ENCODE measurements at regions not wholly inside any gene's neighbourhood (a gene's known extent, or its start where the extent isn't known, plus 50 kb on each side); places are given as distances from the start of the nearest gene placed in this dataset.

DNA sequence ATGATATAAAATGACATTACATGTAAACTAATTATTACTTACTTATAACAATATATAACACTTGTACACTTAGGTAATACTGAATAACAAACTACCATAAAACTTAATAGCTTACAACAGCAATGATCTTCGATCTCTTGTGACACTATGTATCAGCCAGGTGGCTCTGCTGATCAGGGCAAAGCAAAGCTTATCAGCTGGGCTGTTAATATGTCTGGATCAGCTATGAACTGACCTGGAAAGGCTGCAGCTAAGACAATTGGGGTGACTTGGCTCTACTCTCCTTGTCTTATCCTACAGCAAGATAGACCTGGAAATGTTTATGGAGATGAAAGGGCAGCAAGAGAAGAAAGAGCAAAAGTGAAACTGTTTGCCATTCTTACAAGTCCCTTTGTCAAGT, 511.3 kb downstream of the TLR4 start:
- DNase-seq: no peak

DNA sequence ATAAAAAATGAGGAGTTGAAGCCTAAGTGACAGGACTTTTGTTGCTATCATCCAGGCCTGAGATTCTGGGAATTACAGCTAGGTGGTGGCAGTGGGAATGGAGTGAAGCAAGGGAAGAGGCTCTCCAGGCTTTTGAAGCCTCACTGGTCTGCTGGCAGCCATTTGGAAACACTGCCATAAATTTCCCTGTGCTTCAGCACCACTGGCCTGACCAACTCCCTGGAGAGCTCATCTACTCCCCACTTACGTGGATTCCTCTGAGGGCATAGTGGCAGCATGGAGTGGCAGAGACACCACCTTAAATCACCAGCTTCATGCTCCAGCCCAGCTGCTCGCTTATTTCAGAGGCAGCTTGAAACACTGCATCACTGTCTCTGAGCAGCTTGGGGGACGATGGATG, 518.2 kb downstream of the TLR4 start:
- no peak for DNase-seq

DNA sequence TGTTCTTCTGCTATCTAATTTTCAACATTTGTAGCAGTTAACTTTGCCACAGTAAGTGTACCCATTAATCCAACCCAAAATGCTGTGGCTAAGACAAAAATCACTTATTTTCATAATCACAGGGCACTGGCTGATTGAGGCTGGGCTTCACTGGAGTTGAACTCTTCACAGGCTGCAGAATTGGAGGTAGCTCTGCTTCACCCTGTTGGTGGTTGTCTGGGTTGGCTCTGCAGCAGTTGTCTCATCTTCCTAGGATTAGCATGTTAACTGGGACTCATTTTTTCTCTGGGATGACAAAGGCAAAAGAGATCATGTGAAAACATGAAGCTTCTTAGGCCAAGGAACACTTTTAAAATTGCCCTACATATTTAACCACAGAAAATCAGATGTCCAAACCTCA, 518.9 kb downstream of the TLR4 start:
- no peak for DNase-seq

DNA sequence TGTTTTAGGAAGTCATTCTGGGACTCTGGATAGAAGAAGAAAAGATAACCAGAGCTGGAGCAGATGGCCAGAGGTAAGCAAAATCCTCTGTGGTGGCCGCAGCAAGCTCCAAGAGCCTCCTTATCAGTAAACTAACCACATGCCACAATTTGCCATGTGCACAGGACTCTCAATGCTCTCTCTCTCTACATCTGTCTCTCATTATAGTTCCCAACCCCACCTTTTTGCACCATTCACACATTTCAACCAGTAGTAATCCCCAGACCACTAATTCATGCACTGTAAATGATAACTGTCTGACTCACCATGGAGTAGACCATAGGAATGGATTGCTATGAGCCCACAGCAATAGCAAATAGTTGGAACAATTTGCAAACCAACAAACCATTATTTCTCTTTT, 526.1 kb downstream of the TLR4 start:
- DNase-seq: no peak

DNA sequence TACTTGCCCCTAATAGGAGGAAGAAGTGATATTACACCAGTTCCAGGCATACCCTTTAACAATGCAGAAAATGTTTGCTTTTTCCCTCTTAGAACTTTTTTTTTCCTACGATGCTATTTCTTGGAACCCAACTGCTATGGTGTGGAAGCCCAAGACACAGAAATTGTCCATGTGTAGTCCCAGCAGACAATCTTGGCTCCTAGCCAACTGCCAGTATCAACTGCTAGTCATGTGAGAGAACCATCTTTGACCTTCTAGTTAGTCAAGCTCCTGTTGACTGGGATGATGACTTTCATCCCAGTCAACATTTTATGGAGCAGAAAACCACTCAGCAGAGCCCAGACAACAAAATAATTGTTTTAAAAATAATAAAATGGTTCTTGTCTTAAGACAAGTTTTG, 532.4 kb downstream of the TLR4 start:
- no peak for DNase-seq

DNA sequence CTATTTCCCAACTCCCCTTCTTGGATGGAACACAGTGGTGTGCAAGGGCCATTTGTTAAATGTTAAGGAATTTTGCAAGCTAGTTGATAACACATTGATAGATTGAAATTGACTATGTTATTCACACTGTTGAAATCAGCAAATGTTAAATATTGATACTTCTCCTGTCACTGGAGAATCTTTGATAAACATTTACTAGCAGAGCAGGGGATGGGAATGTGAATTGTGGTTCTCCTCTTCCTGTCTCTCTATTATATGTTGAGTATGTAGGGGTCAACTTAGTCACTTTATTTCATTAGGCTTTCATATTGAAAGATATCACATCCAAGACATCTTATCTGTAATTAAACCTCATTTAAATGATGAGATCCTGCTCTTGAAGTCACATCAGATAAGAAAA, 533.9 kb downstream of the TLR4 start:
- DNase-seq: no peak

DNA sequence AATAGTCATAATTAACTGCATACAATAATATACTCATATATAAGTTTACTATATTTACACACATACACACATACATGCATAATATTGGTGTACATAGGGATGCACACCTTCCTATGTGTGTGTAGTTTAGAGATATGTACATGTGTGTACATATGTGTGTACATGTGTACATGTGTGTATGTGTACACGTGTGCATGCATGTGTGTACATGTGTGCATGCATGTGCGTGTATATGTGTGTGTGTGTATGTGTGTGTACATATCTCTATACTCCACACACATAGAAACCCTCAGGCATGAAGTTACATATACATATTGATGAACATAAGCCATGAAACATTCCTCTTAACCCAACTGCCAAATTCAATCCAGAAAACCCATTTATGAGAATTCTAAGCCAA, 547.8 kb downstream of the TLR4 start:
- no peak for DNase-seq

DNA sequence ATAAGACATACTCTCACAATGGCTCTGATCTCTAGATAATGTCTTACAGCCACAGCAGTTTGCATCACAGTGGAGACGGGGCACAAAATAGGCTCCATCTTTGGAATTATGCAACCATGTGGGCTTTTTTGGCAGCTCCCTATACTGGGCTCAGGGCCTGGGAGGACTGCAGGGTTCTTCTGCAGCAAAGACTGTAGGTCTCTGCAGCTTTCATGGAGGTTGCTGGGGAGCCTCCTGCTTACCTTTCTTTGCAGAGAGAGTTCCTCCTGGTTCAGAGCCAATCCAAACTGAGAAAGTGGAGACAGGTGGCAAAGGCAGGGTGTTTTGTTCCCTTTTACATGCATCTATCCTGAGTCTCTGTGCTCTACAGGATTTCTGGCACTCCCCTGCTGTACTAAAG, 558.0 kb downstream of the TLR4 start:
- DNase-seq: no peak

DNA sequence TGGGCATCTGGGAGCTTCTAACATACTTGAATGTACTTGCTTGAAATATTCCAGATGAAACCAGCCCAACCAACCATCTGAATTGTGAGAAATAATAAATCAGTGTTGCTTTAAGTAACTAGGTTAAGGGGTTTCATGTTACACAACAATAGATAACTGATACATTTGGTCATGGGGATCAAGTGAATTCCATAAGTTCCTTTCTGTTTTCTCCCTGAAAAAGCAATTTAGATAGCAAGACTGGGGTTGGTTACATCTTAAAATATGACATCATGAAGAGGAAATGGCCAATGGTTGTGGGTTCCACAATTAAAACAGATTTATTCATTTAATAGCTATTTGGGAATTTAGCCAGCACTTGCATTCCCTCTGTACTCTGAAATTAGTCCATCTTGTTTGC, 559.7 kb downstream of the TLR4 start:
- no peak for DNase-seq

DNA sequence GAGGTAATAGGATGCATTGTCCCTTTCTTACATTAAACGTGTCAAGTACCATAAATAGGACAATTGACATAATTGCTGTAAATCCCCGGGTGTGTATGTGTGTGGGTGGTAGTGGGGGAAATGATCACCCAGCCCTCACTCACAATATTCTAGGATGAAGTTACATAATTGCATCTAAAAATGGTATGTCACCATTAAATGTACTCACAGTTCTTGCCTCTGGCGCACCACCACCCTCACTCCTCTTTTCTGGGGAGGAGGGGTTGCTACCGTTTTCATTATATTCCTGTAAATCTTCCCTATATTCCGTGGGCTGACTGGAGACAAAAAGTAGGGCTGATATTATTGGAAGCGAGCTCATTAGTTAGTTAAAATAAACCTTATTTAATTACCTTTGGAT, 563.8 kb downstream of the TLR4 start:
- no peak for DNase-seq

DNA sequence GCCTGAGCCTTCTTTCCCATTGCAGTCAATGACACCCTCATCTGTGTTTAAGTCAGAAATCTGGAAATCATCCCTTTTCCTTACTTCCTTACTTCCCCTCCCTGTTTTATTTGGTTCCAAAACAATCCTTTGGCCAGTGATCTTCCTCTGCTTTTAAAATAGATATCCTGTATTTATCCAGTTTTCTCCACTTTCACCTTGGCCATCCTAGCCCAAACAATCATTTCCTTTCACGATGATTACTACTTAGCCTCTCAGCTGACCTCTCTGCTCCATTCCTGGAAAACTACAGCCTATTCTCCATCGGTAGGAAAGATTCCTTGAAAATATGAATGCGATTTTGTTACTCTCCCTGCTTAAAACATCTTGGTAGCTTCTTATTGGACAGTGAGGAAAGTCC, 565.4 kb downstream of the TLR4 start:
- no peak for DNase-seq

DNA sequence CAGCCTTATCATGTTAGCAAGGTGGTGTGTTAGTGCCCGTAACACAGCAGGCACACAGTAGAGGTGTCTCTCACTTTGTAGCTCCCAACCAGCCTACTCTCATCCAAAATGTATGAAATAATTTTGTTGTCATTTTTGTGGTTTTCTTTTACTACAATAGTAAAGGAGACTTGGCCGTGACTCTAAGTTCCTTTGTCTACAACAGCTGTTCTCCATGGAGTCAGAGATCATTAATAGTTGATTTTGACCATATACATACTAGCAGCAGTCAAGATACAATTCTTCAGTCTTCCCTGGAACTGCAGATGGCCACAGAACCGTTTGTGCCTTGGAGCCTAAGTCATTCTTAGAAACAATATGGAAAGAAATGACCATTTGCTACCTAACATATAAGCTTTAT, 567.1 kb downstream of the TLR4 start:
- DNase-seq: no peak

DNA sequence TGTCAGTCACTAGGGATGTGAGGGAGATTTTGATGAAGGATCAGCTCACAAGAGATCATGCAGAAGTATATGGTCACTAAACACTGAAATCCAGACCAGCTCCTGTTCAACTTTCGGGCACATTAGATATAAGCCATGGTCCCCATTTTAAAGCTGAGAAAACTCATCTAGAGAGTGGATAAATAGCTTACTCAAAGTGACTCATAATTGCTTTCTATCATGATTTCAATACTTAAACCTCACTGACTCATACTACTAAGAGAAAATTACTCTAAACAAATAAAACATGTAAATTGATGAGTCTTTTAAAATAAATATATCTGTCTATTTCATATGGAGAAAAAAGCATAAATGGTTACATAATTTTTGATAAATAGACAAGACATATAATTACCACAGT, 567.7 kb downstream of the TLR4 start:
- no peak for DNase-seq

DNA sequence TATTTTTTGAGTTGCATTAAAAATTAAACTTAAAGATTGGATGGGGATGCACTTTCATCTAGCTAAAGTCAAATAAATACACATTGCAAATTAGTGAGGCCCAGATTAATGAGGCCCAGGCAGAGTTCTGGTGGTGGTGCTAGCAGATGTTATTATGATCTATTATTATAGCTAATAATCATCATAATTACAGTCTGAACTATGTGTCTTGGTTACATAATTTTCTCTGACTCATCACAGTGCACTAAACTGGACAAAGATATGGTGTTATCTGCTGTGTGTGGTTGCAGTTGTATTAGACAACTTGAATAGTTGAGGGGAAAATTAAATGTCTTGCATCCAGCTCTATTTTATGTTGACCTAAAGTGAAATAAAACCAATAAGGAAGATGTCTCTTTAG, 568.8 kb downstream of the TLR4 start:
- no peak for DNase-seq

DNA sequence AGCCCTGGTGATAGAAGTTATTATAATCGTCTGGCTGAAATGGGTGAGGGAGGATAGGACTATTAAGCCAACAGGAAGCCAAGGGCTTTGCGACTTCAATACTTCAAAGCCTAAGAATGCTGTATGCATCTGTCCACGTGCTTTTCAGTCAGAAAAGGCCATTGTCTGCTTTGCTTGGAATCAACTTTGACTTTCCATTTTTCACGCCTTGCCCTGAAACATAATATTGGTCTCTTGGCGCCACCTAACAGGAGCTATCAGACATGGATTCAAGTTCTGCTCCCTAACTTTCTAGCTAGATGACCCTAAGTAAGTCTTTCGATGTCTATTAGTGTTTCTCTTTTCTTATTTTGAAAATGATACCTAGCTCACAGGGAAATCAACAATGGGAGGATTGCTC, 572.6 kb downstream of the TLR4 start:
- DNase-seq: no peak

DNA sequence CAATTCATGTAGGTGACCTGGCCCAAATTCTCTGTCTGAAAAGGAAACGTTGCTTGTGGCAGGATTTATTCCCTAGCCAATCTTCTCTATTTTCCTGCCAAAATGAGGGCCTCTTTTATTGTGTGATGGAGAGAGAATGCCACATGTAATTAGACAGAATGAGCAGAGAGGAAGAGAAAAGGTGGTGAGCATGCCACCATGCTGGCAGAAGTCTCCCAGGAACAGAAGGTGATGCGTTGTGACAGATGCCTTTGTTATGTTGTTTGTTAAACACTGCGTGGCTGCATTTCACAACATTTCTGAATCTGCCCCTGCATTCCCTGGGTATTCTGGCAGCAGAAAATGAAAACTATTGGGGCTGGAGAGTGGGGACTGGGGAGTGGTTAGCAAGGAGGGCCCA, 577.6 kb downstream of the TLR4 start:
- no peak for DNase-seq

DNA sequence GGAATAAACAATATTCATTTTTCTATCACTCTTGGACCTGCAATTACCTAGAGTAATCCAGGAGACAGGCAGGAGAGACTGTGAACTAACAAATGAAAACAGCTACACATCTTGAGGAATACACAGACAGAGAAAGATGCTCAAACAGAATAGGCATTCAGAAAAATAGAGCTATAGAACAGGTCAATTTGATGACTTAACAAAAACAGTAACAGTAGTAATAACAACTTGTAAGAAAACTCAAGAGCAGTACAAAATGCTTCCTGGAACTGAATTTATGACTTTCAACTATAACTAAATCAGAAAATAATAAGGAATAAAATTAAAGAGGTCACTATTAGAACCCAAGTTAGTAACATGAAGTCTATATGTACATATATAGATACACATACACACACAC, 579.3 kb downstream of the TLR4 start:
- no peak for DNase-seq

DNA sequence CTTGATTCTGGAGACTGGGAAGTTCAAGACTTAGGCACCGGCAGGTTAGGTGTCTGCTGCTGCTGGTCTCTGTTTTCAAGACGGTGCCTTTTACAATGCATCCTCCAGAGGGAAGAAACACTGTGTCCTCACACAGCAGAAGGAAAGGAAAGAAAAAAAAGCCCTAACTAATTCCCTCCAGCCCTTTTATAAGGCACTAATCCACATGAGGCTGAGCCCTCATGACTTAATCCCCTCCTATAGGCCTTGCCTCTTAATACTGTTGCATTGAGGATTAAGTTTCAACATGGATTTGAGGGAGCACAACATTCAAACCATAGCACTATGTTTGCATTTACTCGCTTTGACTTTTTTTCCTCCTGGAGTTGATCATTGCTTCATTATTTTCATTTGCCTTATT, 585.9 kb downstream of the TLR4 start:
- DNase-seq: no peak

DNA sequence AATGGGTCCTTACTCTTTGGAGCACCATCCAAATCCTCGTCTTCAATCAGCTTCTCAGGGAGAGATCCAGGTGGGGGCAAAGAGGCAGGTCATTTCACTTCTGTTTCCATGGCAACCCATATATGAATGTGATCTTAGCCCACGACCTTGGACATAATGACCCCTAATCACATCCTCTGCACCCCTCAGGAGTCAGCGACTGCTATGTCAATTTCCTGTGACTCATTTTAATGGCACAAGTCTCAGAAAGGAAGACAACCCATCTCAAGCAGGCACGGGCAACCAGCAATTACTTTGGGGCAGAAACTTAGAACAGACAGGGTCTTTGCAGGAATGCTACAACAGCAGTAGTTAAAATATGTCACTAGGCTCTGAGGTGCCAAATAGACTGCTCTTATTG, 591.2 kb downstream of the TLR4 start:
- DNase-seq: no peak

DNA sequence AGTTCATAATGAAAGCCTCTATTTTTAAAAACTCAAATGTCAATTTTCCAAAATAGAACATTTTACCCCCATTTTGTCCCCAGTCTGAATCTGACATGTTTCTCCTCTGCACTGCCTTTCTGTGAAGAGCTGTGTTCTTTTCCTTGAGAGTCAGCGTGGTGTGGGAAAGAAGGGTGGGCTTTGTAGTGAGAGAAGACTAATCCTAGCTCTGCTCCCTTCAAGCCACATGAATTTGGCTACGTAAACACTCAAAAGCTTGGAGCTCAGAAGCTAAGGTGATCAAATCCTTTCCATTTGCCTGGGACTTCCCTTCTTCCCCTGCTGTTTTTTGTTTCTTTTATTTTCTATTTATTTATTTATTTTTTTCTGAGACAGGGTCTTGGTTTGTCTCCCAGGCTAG, 598.5 kb downstream of the TLR4 start:
- DNase-seq: no peak

DNA sequence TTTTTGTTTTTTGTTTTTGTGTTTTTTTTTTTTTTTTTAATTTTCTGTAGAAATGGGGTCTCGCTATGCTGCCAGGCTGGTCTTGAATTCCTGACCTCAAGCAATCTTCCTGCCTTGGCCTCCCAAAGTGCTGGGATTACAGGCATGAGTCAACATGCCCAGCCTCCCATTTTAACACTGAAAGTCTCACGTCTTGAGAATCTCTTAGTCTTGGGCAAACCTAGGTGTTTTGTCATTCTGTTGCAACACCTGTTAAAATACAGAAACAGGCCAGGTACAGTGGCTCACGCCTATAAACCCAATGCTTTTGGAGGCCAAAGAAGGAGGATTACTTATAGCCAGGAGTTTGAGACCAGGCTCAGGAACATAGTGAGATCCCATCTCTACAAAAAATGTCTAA, 599.0 kb downstream of the TLR4 start:
- no peak for DNase-seq

DNA sequence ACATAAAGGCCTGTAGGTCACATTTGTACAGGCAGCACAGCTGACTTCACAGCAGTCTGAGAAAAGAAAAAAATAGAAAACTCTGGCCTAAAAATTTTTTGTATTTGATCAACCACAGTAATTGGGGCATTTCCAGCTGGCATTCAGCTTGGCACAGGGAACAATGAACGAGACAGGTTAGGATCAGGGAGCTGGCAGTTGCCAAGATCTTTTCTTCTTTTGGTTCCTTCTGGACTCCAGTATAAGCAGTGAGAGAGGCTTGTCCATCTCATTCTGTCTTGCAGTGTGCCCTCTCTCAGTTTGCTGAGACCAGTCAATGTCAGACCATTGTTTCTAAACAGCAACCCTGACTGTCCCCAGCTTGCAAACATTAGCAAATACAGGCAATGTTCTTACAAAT, 601.1 kb downstream of the TLR4 start:
- DNase-seq: no peak

DNA sequence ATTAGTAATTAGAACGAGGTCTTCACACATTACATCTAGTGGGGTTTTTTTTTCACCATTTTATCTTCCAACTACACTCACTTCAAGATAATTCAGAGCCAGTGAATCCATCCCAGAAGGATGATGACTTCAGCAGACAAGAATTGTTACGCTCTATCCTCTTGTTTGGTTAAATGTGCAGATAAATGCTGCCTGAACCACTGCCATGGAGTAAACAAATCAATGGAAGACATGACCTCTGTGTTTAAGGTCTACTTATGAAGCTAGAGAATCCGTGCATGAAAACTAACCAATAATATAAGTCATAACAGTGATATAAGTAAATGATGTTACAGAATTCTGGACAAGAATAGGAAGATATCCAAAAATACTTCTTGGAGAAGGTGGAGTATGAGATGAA, 602.6 kb downstream of the TLR4 start:
- no peak for DNase-seq

DNA sequence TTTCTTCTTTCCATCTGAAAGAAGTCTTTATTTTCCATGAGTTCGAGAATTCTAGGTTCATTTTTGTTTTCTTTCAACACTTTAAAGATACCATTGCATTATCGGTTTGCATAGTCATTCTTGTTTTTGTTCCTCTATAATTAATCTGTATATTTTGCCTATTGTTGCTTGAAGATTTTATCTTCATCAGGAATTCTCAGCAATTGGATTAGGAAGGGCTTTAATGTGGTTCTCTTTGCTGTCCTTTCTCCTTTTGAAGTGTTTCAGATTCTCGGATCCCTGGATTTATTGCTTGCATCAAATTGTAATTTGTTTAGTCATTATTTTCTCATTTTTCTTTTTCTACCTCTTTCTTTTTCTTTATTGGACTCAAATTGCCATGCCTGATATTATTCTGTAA, 609.8 kb downstream of the TLR4 start:
- DNase-seq: no peak

DNA sequence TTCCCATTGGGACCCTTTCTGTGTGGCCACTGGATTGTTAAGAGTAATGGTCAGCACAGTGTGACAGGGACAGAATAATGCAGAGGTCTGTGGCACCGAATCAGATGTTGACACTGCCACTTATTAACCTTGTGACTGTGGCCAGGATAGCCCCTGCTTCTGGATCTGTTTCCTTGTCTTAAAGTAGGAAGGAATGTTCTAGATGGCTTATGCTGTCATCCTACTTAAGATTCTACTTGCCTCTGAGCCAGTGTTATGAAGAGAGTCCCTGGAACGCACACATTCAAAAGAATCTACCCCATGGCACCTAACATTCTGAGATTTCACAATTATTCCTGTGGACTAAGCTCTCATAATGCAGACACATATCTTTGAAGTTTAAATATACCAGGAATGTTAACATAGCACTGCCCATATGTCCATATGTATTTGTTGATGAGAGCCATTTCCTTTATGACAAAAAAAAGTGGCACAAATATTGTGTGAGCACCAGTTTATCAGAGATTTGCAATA, 612.7 kb downstream of the TLR4 start:
- no peak for DNase-seq

DNA sequence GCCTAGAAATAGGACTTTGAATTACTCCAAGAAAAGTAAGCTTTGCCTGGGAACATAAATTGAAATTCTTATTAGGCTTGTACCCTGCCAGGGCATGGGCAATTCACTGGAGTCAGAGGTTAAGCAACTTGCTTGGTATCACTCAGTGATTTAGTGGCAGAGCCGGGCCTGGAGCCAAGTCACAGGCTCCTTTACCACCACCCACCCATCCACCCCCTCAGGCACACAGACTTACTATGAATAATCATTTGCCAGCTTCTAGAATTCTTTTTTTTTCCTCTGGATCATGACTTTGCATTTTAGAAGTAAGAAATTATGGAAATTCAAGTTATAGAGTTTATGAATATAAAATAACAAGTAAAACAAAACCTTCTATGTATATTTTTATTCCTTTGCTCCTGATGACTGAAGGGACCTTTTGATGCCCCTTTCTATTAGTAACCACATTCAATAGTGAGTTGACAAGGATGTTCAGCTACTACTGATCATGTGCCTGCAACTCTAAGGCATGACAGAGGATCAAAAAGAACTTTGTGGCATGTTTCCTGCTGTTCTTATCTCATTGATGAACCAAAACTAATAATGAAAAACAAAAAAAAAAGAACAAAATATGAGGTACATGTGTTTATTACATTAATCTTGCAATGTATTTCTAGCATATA, 614.7 kb downstream of the TLR4 start:
- DNase-seq: no peak

Measured in AML-193 (cell line).